MM.1S (cell line): ENCODE measurements at regions not wholly inside any gene's neighbourhood (a gene's known extent, or its start where the extent isn't known, plus 50 kb on each side); places are given as distances from the start of the nearest gene placed in this dataset.

ENCODE experiments used
- DNase-seq: peaks from one replicate; pipeline ENCODE4 v3.0.0-alpha.2; 2015
- H2AFZ ChIP-seq: fragments of 300-600 bp; sonication (generic); 2 replicates; pipeline ENCODE4 v1.6.0; 2016; ENCODE audit warnings: antibody characterized with exemption, low read length
- H3F3A ChIP-seq: fragments of 300-600 bp; sonication (generic); 2 replicates; pipeline ENCODE4 v1.6.1; 2016; ENCODE audit warnings: mild to moderate bottlenecking, antibody characterized with exemption, low read length, moderate library complexity, mixed read lengths; ENCODE audit not compliant: insufficient read depth
- H3K27ac ChIP-seq: fragments of 300-600 bp; sonication (generic); 2 replicates; pipeline ENCODE4 v1.5.1; 2016; ENCODE audit warnings: mild to moderate bottlenecking, low read length
- H3K27me3 ChIP-seq: fragments of 300-600 bp; sonication (generic); replicated peaks from 2 replicates; pipeline ENCODE4 v1.6.0; 2016; ENCODE audit warnings: low read length; ENCODE audit not compliant: insufficient read depth
- H3K36me3 ChIP-seq: fragments of 300-600 bp; sonication (generic); replicated peaks from 2 replicates; pipeline ENCODE4 v1.6.1; 2016; ENCODE audit warnings: mild to moderate bottlenecking, low read length, mixed read lengths; ENCODE audit not compliant: insufficient read depth
- H3K4me1 ChIP-seq: fragments of 300-600 bp; sonication (generic); 2 replicates; pipeline ENCODE4 v1.6.1; 2016; ENCODE audit warnings: low read length, mixed read lengths
- H3K4me2 ChIP-seq: fragments of 300-600 bp; sonication (generic); 2 replicates; pipeline ENCODE4 v1.6.0; 2016; ENCODE audit warnings: low read depth, low read length
- H3K4me3 ChIP-seq: fragments of 300-600 bp; sonication (generic); 2 replicates; pipeline ENCODE4 v1.5.1; 2016; ENCODE audit warnings: low read length, mixed read lengths
- H3K79me2 ChIP-seq: fragments of 300-600 bp; sonication (generic); 2 replicates; pipeline ENCODE4 v1.6.1; 2016; ENCODE audit warnings: mixed run types, low read length, mixed read lengths
- H3K9ac ChIP-seq: fragments of 300-600 bp; sonication (generic); 2 replicates; pipeline ENCODE4 v1.6.1; 2016; ENCODE audit warnings: low read length, mixed read lengths
- H3K9me2 ChIP-seq: fragments of 300-600 bp; sonication (generic); replicated peaks from 2 replicates; pipeline ENCODE4 v1.6.1; 2016; ENCODE audit warnings: mild to moderate bottlenecking, low read length, mixed read lengths; ENCODE audit not compliant: insufficient read depth
- H3K9me3 ChIP-seq: fragments of 300-600 bp; sonication (generic); replicated peaks from 2 replicates; pipeline ENCODE4 v1.6.1; 2016; ENCODE audit warnings: mild to moderate bottlenecking, low read length, mixed read lengths; ENCODE audit not compliant: insufficient read depth
- H4K20me1 ChIP-seq: fragments of 300-600 bp; sonication (generic); 2 replicates; pipeline ENCODE4 v1.6.1; 2016; ENCODE audit warnings: mild to moderate bottlenecking, low read length, moderate library complexity, mixed read lengths; ENCODE audit not compliant: insufficient read depth
- EZH2 ChIP-seq: fragments of 300-600 bp; sonication (generic); optimal IDR thresholded peaks from 2 replicates; pipeline ENCODE3; 2017; ENCODE audit warnings: low read depth, mild to moderate bottlenecking, antibody characterized with exemption, low read length, mixed read lengths
- EZH2phosphoT487 ChIP-seq: fragments of 300-600 bp; sonication (generic); IDR thresholded peaks from 2 replicates; pipeline ENCODE4 v1.6.1; 2018; ENCODE audit warnings: antibody characterized with exemption, low read length
- TF ChIP-seq, protein P1 (sequence below): fragments of 300-600 bp; sonication (generic); IDR thresholded peaks from 2 replicates; pipeline ENCODE4 v1.5.1; 2016; ENCODE audit warnings: antibody characterized with exemption, low read length, mixed read lengths

DNA sequence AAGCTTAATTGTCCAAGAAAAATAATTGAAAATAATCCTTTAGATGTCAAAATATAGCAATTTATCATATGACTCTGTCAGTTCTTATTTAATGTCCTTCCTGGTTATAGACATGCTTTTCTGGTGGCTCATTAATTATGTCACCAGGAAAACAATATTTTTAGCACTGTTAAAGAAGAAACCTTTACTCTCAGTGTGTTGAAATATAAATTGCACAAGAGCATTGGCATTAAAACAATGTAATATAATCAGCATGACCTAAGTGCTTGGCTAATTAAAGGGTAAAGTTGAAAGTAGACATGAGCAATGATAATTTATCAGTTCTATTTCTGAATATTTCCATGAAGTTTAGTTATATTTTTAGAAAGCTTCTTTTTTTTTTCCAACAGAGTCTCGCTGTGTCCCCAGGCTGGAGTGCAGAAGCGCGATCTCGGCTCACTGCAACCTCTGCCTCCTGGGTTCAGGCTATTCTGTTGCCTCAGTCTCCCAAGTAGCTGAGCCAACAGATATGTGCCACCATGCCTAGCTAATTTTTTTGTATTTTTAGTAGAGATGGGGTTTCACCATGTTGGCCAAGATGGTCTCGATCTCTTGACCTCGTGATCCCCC is 232.3 kb downstream of the JRKL start:
- no peak overlapping the region for H3K4me2 ChIP-seq
- DNase-seq, result no peak
- peaks cover 7% of the 10 kb centered on the region; the same call in 1 of the 2 replicates for H3K4me1 ChIP-seq
- H3K27ac ChIP-seq, result no peak overlapping the region
- no peaks in the 10 kb centered on the region for H3K9me3 ChIP-seq
- no peak overlapping the region for H3K9ac ChIP-seq
- TF ChIP-seq, protein P1, sequence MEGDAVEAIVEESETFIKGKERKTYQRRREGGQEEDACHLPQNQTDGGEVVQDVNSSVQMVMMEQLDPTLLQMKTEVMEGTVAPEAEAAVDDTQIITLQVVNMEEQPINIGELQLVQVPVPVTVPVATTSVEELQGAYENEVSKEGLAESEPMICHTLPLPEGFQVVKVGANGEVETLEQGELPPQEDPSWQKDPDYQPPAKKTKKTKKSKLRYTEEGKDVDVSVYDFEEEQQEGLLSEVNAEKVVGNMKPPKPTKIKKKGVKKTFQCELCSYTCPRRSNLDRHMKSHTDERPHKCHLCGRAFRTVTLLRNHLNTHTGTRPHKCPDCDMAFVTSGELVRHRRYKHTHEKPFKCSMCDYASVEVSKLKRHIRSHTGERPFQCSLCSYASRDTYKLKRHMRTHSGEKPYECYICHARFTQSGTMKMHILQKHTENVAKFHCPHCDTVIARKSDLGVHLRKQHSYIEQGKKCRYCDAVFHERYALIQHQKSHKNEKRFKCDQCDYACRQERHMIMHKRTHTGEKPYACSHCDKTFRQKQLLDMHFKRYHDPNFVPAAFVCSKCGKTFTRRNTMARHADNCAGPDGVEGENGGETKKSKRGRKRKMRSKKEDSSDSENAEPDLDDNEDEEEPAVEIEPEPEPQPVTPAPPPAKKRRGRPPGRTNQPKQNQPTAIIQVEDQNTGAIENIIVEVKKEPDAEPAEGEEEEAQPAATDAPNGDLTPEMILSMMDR, result no peak
- TF ChIP-seq EZH2phosphoT487 (no peak), EZH2 (no peak)
- H3K36me3 ChIP-seq, result no peaks in the 10 kb centered on the region
- no peaks in the 10 kb centered on the region for H3K27me3 ChIP-seq
- H3K79me2 ChIP-seq, result no peaks in the 10 kb centered on the region
- H3K9me2 ChIP-seq, result no peaks in the 10 kb centered on the region; the same call in 1 of the 2 replicates
- no peak overlapping the region for H2AFZ ChIP-seq
- no peaks in the 10 kb centered on the region for H4K20me1 ChIP-seq
- no peaks in the 10 kb centered on the region for H3F3A ChIP-seq
- H3K4me3 ChIP-seq, result no peak overlapping the region

DNA sequence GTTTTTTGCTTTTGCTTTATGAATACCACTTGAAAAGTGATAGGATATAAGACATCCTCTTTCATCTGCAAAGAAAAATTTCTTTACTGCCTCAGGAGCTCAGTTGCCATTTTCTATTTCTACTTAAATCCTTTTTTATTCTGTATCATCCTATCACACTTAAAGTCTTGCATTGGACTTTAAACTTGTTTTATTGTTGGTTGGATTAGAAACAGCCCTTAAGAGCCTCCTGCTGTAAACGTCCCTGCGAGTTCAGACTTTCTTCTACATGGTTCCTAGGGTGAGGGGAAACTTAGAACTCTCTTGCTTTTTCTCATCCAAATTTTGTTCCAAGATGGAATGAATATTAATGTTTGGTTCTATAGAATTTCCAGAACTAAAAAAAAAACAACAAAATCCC is 234.3 kb downstream of the JRKL start:
- Histone ChIP-seq H3K9ac (no peak overlapping the region), H3K79me2 (no peaks in the 10 kb centered on the region), H3K4me3 (no peak overlapping the region), H3K9me2 (no peaks in the 10 kb centered on the region), H3K27me3 (no peaks in the 10 kb centered on the region), H3F3A (no peaks in the 10 kb centered on the region), H3K4me1 (peaks cover 7% of the 10 kb centered on the region; the same call in 1 of the 2 replicates), H4K20me1 (no peaks in the 10 kb centered on the region), H3K36me3 (no peaks in the 10 kb centered on the region), H3K9me3 (no peaks in the 10 kb centered on the region), H3K4me2 (no peak overlapping the region), H3K27ac (no peak overlapping the region), H2AFZ (no peak overlapping the region)
- TF ChIP-seq EZH2phosphoT487 (no peak), EZH2 (no peak)
- TF ChIP-seq, protein P1, result no peak
- DNase-seq, result no peak

DNA sequence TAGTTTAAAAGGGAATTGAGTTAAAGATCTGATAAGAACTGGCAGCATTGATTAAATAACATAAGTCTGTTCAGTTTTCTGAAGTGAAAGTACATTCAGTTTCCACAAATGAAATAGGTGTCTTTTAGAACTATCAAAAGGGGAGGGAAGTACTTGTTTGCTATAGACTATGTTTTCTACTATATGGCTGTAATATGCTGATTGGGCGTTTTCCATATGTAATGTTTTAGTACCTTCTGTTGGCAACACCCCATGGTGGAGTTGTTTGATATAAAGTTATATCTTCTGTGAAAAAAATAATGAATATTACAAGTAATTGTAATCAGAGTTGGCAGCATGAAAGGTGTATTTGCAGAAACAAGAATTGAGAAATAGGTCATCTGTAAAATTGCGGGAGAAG is 237.6 kb downstream of the JRKL start:
- H3K79me2 ChIP-seq, result no peaks in the 10 kb centered on the region
- no peaks in the 10 kb centered on the region for H3K36me3 ChIP-seq
- H3K4me2 ChIP-seq, result no peak overlapping the region
- no peak overlapping the region for H3K27ac ChIP-seq
- H3K9ac ChIP-seq, result no peak overlapping the region
- H2AFZ ChIP-seq, result no peak overlapping the region
- no peak overlapping the region for H3K4me3 ChIP-seq
- no peak for TF ChIP-seq EZH2
- no peak for TF ChIP-seq EZH2phosphoT487
- TF ChIP-seq, protein P1, result no peak
- no peaks in the 10 kb centered on the region for H3K27me3 ChIP-seq
- H4K20me1 ChIP-seq, result no peaks in the 10 kb centered on the region
- H3K9me2 ChIP-seq, result no peaks in the 10 kb centered on the region
- no peaks in the 10 kb centered on the region for H3F3A ChIP-seq
- no peaks in the 10 kb centered on the region for H3K9me3 ChIP-seq
- no peaks in the 10 kb centered on the region for H3K4me1 ChIP-seq
- no peak for DNase-seq
